GM12878 (cell line): ENCODE measurements at regions not wholly inside any gene's neighbourhood (a gene's known extent, or its start where the extent isn't known, plus 50 kb on each side); places are given as distances from the start of the nearest gene placed in this dataset.

ENCODE experiments used
- ATAC-seq: fragments of 200-7000 bp; cut with Tn5 transposase; 3 replicates; pipeline ENCODE4 v1.9.1; 2020; ENCODE audit warnings: mild to moderate bottlenecking, moderate library complexity
- BruUV-seq: library from RNA; stranded (reverse); fragments of 400-500 nt; replicated peaks from 2 replicates; lab custom pipeline; 2021; lab: Mats Ljungman, UMichigan
- CTCF ChIA-PET: fragments of 300-600 bp; sonication (Branson Sonifier 250); formaldehyde crosslinking; extraction: SDS; loops from one replicate; lab custom pipeline; 2021; ENCODE audit warnings: inconsistent platforms; lab: Yijun Ruan, JAX
- POLR2A ChIA-PET: fragments of 350-600 bp; formaldehyde crosslinking; extraction: SDS; loops from one replicate; lab custom pipeline; 2021; ENCODE audit warnings: inconsistent platforms; lab: Charles Lee
- RAD21 ChIA-PET: fragments of 300-600 bp; sonication (Branson Sonifier 250); formaldehyde crosslinking; loops from one replicate; lab custom pipeline; 2023; ENCODE audit warnings: antibody characterized with exemption; ENCODE audit not compliant: unreplicated experiment; lab: Charles Lee
- SMC1A ChIA-PET: fragments of 300-600 bp; sonication (Branson Sonifier 250); formaldehyde crosslinking; loops from one replicate; lab custom pipeline; 2023; ENCODE audit not compliant: unreplicated experiment, uncharacterized antibody; lab: Charles Lee
- DNase-seq: peaks from one replicate; pipeline ENCODE4 v3.0.0-alpha.2; 2011; ENCODE audit warnings: low read depth, low spot score
- FAIRE-seq: peaks from 3 replicates; lab custom pipeline; 2011; peaks lifted over from hg19 to GRCh38; lab: Jason Lieb, UNC
- H2AFZ ChIP-seq: 2 replicates; pipeline ENCODE4 v1.6.0; 2011; ENCODE audit warnings: low read depth, low read length, control low read depth; ENCODE audit not compliant: control insufficient read depth
- H3K27ac ChIP-seq: 2 replicates; pipeline ENCODE4 v1.5.1; 2011; ENCODE audit warnings: control low read depth; ENCODE audit not compliant: control insufficient read depth, insufficient read depth
- H3K27me3 ChIP-seq, 2 experiments: replicated peaks in 1 of 2; 2 replicates each; pipeline versions ENCODE4 v1.6.0 to v1.6.1; 2011; ENCODE audit warnings: low read length in 1 of 2; ENCODE audit not compliant: control insufficient read depth in 2 of 2, insufficient read depth in 2 of 2
- H3K36me3 ChIP-seq, 2 experiments: 2 replicates each; pipeline ENCODE4 v1.5.1; 2011; ENCODE audit warnings: low read length in 1 of 2; ENCODE audit not compliant: control insufficient read depth in 2 of 2, insufficient read depth in 2 of 2
- H3K4me1 ChIP-seq: 2 replicates; pipeline ENCODE4 v1.6.1; 2011; ENCODE audit warnings: mild to moderate bottlenecking, low read length, moderate library complexity, mixed read lengths; ENCODE audit not compliant: control insufficient read depth, insufficient read depth
- H3K4me2 ChIP-seq: 2 replicates; pipeline ENCODE4 v1.6.0; 2011; ENCODE audit warnings: control low read depth; ENCODE audit not compliant: control insufficient read depth, insufficient read depth
- H3K4me3 ChIP-seq: fragments of 200-600 bp; sonication (generic); 2 replicates; pipeline ENCODE4 v1.5.1; 2016
- H3K79me2 ChIP-seq: 2 replicates; pipeline ENCODE4 v1.6.0; 2011; ENCODE audit warnings: low read length; ENCODE audit not compliant: control insufficient read depth, insufficient read depth
- H3K9ac ChIP-seq: 2 replicates; pipeline ENCODE4 v1.8.0; 2011; ENCODE audit warnings: low read length, control low read depth, mixed read lengths; ENCODE audit not compliant: control insufficient read depth, insufficient read depth
- H3K9me3 ChIP-seq: replicated peaks from 3 replicates; pipeline ENCODE4 v1.5.1; 2011; ENCODE audit warnings: mild to moderate bottlenecking, low read length; ENCODE audit not compliant: control insufficient read depth, insufficient read depth
- H4K20me1 ChIP-seq: 2 replicates; pipeline ENCODE4 v1.6.0; 2011; ENCODE audit not compliant: control insufficient read depth, insufficient read depth
- BHLHE40 ChIP-seq, 2 experiments: fragments of 450-650 bp in 1 of 2; IDR thresholded peaks; 2 replicates each; pipeline ENCODE4 v1.6.1; 2011 to 2017; ENCODE audit warnings: low read depth in 2 of 2, borderline replicate concordance in 1 of 2, improper control_type of control experiment in 1 of 2, low read length in 1 of 2, mild to moderate bottlenecking in 1 of 2
- BMI1 ChIP-seq: fragments of 450-650 bp; IDR thresholded peaks from 2 replicates; pipeline ENCODE4 v1.6.1; 2016; ENCODE audit warnings: mild to moderate bottlenecking, moderate library complexity, borderline replicate concordance
- CHD1 ChIP-seq: IDR thresholded peaks from 2 replicates; pipeline ENCODE4 v1.6.1; 2012; ENCODE audit warnings: low read depth, low read length, improper control_type of control experiment
- EZH2 ChIP-seq: IDR thresholded peaks from 2 replicates; pipeline ENCODE4 v1.6.1; 2012; ENCODE audit warnings: low read depth, mild to moderate bottlenecking, control low read depth, inconsistent platforms, low read length, borderline replicate concordance; ENCODE audit not compliant: control insufficient read depth
- HDGF ChIP-seq: fragments of 450-650 bp; IDR thresholded peaks from 2 replicates; pipeline ENCODE4 v1.6.1; 2016; ENCODE audit warnings: antibody characterized with exemption
- IKZF1 ChIP-seq: fragments of 450-650 bp; conservative IDR thresholded peaks from 2 replicates; pipeline ENCODE4 v1.6.1; 2017; ENCODE audit warnings: antibody characterized with exemption, mild to moderate bottlenecking
- IKZF2 ChIP-seq, 2 experiments: fragments of 450-650 bp; IDR thresholded peaks; 2 replicates each; pipeline ENCODE4 v1.6.1; 2017; ENCODE audit warnings: mild to moderate bottlenecking in 2 of 2, moderate library complexity in 2 of 2
- JUNB ChIP-seq: IDR thresholded peaks from 2 replicates; pipeline ENCODE4 v1.6.1; 2016; ENCODE audit warnings: antibody characterized with exemption, mild to moderate bottlenecking
- MAX ChIP-seq: IDR thresholded peaks from 2 replicates; pipeline ENCODE4 v1.6.1; 2012; ENCODE audit warnings: low read depth, low read length, improper control_type of control experiment
- MEF2B ChIP-seq: fragments of 450-650 bp; IDR thresholded peaks from 2 replicates; pipeline ENCODE4 v1.6.1; 2018; ENCODE audit warnings: mild to moderate bottlenecking, moderate library complexity; ENCODE audit not compliant: partially characterized antibody, poor library complexity, severe bottlenecking
- MYB ChIP-seq: fragments of 150-350 bp; IDR thresholded peaks from 2 replicates; pipeline ENCODE4 v1.6.1; 2014; ENCODE audit warnings: mild to moderate bottlenecking, low read depth, low read length, borderline replicate concordance
- SIN3A ChIP-seq: IDR thresholded peaks from 2 replicates; pipeline ENCODE4 v1.6.1; 2012; ENCODE audit warnings: low read depth, low read length, improper control_type of control experiment
- SRF ChIP-seq, 2 experiments: IDR thresholded peaks; 2 replicates each; pipeline ENCODE4 v1.6.1; 2011; ENCODE audit warnings: low read depth in 2 of 2, low read length in 2 of 2, mild to moderate bottlenecking in 1 of 2, moderate library complexity in 1 of 2
- TCF3 ChIP-seq: IDR thresholded peaks from 2 replicates; pipeline ENCODE4 v1.6.1; 2012; ENCODE audit warnings: low read depth, mild to moderate bottlenecking, low read length, borderline replicate concordance; ENCODE audit not compliant: insufficient read depth
- USF2 ChIP-seq: IDR thresholded peaks from 2 replicates; pipeline ENCODE4 v1.6.1; 2011; ENCODE audit warnings: low read depth, low read length, improper control_type of control experiment, borderline replicate concordance
- WGBS: methylation state at CpG from one replicate; pipeline ENCODE4 v1.1.6; 2016; ENCODE audit warnings: low lambda C conversion rate; ENCODE audit not compliant: insufficient replicate concordance, insufficient coverage; ENCODE audit errors: missing lambda C conversion rate; 5-methylcytosine and 5-hydroxymethylcytosine counted together
- in situ Hi-C: fragments of 300-500 bp; cut with MboI; formaldehyde crosslinking; loops from 9 replicates; pipeline ENCODE4 v1.14.3; 2018; ENCODE audit warnings: mixed read lengths
- intact Hi-C: fragments of 100-400 bp; cut with micrococcal nuclease; formaldehyde crosslinking; loops from one replicate; pipeline ENCODE4 v1.14.2; 2022; ENCODE audit not compliant: unreplicated experiment
- TF ChIP-seq, protein P1 (sequence below): IDR thresholded peaks from 2 replicates; pipeline ENCODE4 v1.6.1; 2012; ENCODE audit warnings: low read length, inconsistent platforms

GRCh38 chrX:53795576-53795975 lies 109.1 kb upstream of the HUWE1 start:
- Histone ChIP-seq H3K27me3 (no peaks in the 10 kb centered on the region), H3K4me3 (no peak overlapping the region), H3K79me2 (no peaks in the 10 kb centered on the region), H3K27ac (no peak overlapping the region), H3K9me3 (no peaks in the 10 kb centered on the region; the same call in 1 of the 3 replicates), H3K4me1 (no peaks in the 10 kb centered on the region), H2AFZ (no peak overlapping the region), H4K20me1 (no peaks in the 10 kb centered on the region), H3K4me2 (no peak overlapping the region), H3K9ac (no peak overlapping the region), H3K36me3 (no peaks in the 10 kb centered on the region)
- DNase-seq (no peak), FAIRE-seq (no peak), ATAC-seq (no peak)
- POLR2A ChIA-PET = no interaction called here
- in situ Hi-C loops (no loop called here), intact Hi-C loops (no loop called here)
- no peak for TF ChIP-seq IKZF1
- TF ChIP-seq CHD1 = no peak
- 0 out of 2 replicates have a peak, but pooled peaks have one; percentile 42 for TF ChIP-seq BMI1
- RAD21 ChIA-PET = no interaction called here
- WGBS = 34% methylated on average over 2 of the region's 2 CpGs
- SMC1A ChIA-PET = interaction anchor here (1.5 kb wide), 1 partner anchor 12 kb away, joined by 3 read pairs; no protein-coding TSS in a partner anchor
- CTCF ChIA-PET = no interaction called here
- no TSS peak for BruUV-seq

DNA sequence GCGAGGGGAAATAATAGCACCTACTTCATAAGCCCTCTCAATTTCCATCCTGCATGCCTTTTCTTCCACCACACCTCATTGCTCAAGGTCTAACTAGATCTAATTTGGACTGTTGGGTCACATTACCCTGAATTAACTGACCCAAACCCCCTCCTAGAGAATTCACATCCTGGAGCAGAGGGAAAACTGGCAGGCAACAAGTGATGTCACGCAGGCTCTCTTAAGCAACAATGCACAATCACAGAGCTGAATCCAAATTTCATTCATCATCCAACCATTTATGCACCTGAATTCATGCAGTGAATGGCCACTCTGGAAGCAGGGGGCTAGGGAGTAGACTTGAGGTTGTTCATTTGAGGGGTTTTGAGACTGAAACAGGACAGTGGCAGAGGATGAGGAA lies 107.7 kb upstream of the HUWE1 start:
- no peaks in the 10 kb centered on the region for H4K20me1 ChIP-seq
- BruUV-seq = no TSS peak
- in situ Hi-C loops = no loop called here
- no peak for FAIRE-seq
- H3K4me1 ChIP-seq = no peaks in the 10 kb centered on the region
- H3K9me3 ChIP-seq = no peaks in the 10 kb centered on the region; the same call in 1 of the 3 replicates
- H3K79me2 ChIP-seq = no peaks in the 10 kb centered on the region
- no peak overlapping the region for H3K4me2 ChIP-seq
- 43% methylated on average over 2 of the region's 2 CpGs for WGBS
- RAD21 ChIA-PET = no interaction called here
- H3K4me3 ChIP-seq = no peak overlapping the region
- intact Hi-C loops = no loop called here
- DNase-seq = no peak
- ATAC-seq = no peak
- POLR2A ChIA-PET = no interaction called here
- no peaks in the 10 kb centered on the region for H3K36me3 ChIP-seq
- H3K27ac ChIP-seq = no peak overlapping the region
- H3K9ac ChIP-seq = no peak overlapping the region
- no peak overlapping the region for H2AFZ ChIP-seq
- H3K27me3 ChIP-seq = no peaks in the 10 kb centered on the region
- CTCF ChIA-PET = no interaction called here
- SMC1A ChIA-PET = no interaction called here
- TF ChIP-seq USF2 (no peak), TCF3 (no peak), BHLHE40 (IDR thresholded peaks at IDR 0.05; ENCODE audit: borderline replicate concordance in 1 of 2, low read depth in 2 of 2, low read length in 1 of 2) (no peak), HDGF (no peak), SRF (IDR thresholded peaks at IDR 0.05; ENCODE audit: low read depth in 2 of 2, low read length in 2 of 2) (no peak), MEF2B (no peak), JUNB (no peak), IKZF2 (IDR thresholded peaks at IDR 0.05) (no peak), MYB (no peak), EZH2 (no peak), SIN3A (no peak), MAX (no peak)
- TF ChIP-seq, protein P1, sequence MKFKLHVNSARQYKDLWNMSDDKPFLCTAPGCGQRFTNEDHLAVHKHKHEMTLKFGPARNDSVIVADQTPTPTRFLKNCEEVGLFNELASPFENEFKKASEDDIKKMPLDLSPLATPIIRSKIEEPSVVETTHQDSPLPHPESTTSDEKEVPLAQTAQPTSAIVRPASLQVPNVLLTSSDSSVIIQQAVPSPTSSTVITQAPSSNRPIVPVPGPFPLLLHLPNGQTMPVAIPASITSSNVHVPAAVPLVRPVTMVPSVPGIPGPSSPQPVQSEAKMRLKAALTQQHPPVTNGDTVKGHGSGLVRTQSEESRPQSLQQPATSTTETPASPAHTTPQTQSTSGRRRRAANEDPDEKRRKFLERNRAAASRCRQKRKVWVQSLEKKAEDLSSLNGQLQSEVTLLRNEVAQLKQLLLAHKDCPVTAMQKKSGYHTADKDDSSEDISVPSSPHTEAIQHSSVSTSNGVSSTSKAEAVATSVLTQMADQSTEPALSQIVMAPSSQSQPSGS = no peak
